EL (cell line): ENCODE measurements at regions not wholly inside any gene's neighbourhood (a gene's known extent, or its start where the extent isn't known, plus 50 kb on each side); places are given as distances from the start of the nearest gene placed in this dataset.

Experiments used
- DNase-seq: peaks from one replicate; pipeline ENCODE4 v3.0.0-alpha.2; 2016

- no peak for DNase-seq
Observed at GRCh38 chr7:98040626-98041360, 50.8 kb upstream of the OCM2 start.

- no peak for DNase-seq
Observed at GRCh38 chr7:98046816-98047215, 56.8 kb upstream of the OCM2 start.

- no peak for DNase-seq
Observed at GRCh38 chr7:98049034-98049433, 57.6 kb upstream of the LMTK2 start.

DNA sequence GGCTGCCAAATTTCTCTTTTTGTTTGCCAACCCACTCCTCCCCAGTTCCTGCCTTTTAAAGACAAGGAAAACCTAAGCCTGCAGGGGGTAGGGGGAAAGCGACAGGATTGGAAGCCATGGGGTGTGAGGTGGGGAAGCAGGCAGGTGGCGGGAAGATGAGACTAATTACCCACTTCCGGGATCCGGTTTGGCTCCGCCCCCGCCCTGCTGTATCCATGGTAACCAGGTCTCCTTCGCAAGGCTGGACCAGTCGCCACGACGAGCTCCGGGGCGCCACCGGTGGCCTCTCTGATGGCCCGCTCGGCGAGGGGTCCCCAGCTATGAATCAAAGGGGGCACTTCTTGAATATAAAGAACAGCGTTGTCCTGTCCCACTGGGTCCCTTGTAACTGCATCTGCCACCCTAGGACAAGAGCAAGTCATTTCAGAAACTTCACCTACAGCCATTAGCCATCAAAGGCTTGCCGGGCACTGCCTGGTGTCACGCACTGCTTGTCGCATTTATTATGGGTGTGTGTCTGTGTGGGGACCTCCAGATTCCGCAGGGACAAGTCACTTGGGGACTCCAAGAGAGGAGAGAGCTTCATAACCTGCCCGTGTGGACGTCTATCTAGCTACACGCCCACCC, 55.4 kb upstream of the LMTK2 start:
- no peak for DNase-seq

DNA sequence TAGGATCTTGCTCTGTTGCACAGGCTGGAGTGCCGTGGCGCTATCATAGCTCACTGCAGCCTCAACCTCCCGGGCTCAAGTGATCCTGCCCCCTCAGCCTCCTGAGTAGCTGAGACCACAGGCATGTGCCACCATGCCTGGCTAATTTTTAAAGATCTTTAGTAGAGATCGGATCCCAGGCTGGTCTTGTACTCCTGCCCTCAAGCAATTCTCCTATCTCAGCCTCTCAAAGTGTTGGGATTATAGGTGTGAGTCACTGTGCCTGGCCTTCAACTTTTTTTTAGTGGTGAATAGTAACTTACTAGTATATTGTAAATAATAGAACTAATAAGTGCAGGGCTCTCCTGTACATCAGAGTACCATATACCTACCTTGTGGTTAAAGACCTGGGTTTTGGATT, 52.1 kb upstream of the LMTK2 start:
- peak; percentile 47 for DNase-seq

DNA sequence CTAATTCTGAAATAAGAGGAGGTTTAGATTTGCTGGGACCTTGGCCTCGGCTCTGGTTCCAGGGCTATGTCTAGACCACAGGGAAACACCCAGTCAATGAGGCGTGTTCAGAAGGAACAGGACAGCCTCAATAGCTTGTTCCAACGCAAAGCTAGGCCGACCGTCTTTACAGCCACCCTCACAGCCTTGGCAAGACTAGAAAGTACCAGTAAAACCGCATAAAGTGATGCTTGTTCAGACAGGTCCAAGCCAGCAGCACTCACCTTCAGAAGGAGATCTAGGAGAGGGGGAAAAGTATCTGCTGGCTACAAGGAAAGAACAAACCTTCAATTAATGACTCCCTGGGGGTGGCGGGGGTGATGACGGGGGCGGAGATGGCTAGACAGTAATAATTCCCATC, 50.1 kb upstream of the LMTK2 start:
- DNase-seq = no peak
